SK-N-SH (cell line): ENCODE measurements at regions not wholly inside any gene's neighbourhood (a gene's known extent, or its start where the extent isn't known, plus 50 kb on each side); places are given as distances from the start of the nearest gene placed in this dataset.

ENCODE experiments used
- CTCF ChIA-PET: fragments of 300-600, 350-600 bp; formaldehyde crosslinking; extraction: SDS; loops from one replicate; lab custom pipeline; 2021; lab: Yijun Ruan, JAX
- POLR2A ChIA-PET: fragments of 350-600 bp; sonication (Branson Sonifier 250); formaldehyde crosslinking; extraction: SDS; loops from one replicate; lab custom pipeline; 2020; ENCODE audit warnings: antibody characterized with exemption, inconsistent platforms; lab: Yijun Ruan, JAX
- DNase-seq: peaks from one replicate; pipeline ENCODE4 v3.0.0; 2012
- H2AFZ ChIP-seq: fragments of 200-600 bp; sonication (generic); 2 replicates; pipeline ENCODE4 v1.8.1; 2016; ENCODE audit warnings: antibody characterized with exemption, mild to moderate bottlenecking, low read depth
- H3F3A ChIP-seq: fragments of 200-600 bp; sonication (generic); replicated peaks from 2 replicates; pipeline ENCODE3; 2016; ENCODE audit warnings: antibody characterized with exemption, mild to moderate bottlenecking; ENCODE audit not compliant: insufficient read depth
- H3K27ac ChIP-seq, 2 experiments: fragments of 200-500 bp in 1 of 2; fragments of 200-600 bp in 1 of 2; sonication (Bioruptor generic) in 1 of 2; sonication (generic), shearing (Covaris generic) in 1 of 2; 2 replicates each; pipeline versions ENCODE4 v1.5.1 to v1.6.1; 2014 to 2016; ENCODE audit warnings: low read depth in 2 of 2, inconsistent platforms in 1 of 2, low read length in 1 of 2, mild to moderate bottlenecking in 1 of 2, mixed read lengths in 1 of 2
- H3K27me3 ChIP-seq: fragments of 200-600 bp; sonication (generic), shearing (Covaris generic); 2 replicates; pipeline ENCODE4 v1.6.1; 2016; ENCODE audit warnings: mixed run types; ENCODE audit not compliant: insufficient read depth
- H3K36me3 ChIP-seq, 2 experiments: fragments of 200-500 bp in 1 of 2; fragments of 200-600 bp in 1 of 2; sonication (Bioruptor generic) in 1 of 2; sonication (generic) in 1 of 2; replicated peaks in 1 of 2; 2 replicates each; pipeline versions ENCODE3 to v1.5.1; 2014 to 2016; ENCODE audit warnings: low read length in 1 of 2, mild to moderate bottlenecking in 1 of 2; ENCODE audit not compliant: insufficient read depth in 2 of 2, control insufficient read depth in 1 of 2
- H3K4me1 ChIP-seq, 2 experiments: fragments of 200-500 bp in 1 of 2; fragments of 200-600 bp in 1 of 2; sonication (Bioruptor generic) in 1 of 2; sonication (generic), shearing (Covaris generic) in 1 of 2; 2 replicates each; pipeline versions ENCODE4 v1.5.1 to v1.6.1; 2014 to 2016; ENCODE audit warnings: low read depth in 1 of 2, low read length in 1 of 2, mixed run types in 1 of 2; ENCODE audit not compliant: insufficient read depth in 2 of 2, control insufficient read depth in 1 of 2
- H3K4me2 ChIP-seq: fragments of 200-600 bp; sonication (generic), shearing (Covaris generic); 2 replicates; pipeline ENCODE4 v1.6.1; 2017; ENCODE audit warnings: mixed run types
- H3K4me3 ChIP-seq, 2 experiments: fragments of 200-500 bp in 1 of 2; fragments of 200-600 bp in 1 of 2; sonication (Bioruptor generic) in 1 of 2; sonication (generic), shearing (Covaris generic) in 1 of 2; 2 replicates each; pipeline versions ENCODE4 v1.5.1 to v1.8.1; 2014 to 2016; ENCODE audit warnings: low read depth in 2 of 2, inconsistent platforms in 1 of 2, low read length in 1 of 2, mild to moderate bottlenecking in 1 of 2, mixed read lengths in 1 of 2, moderate library complexity in 1 of 2
- H3K79me2 ChIP-seq: fragments of 200-600 bp; sonication (generic); 2 replicates; pipeline ENCODE4 v1.8.1; 2017; ENCODE audit warnings: mild to moderate bottlenecking; ENCODE audit not compliant: insufficient read depth
- H3K9ac ChIP-seq: fragments of 200-600 bp; sonication (generic); 2 replicates; pipeline ENCODE4 v1.6.1; 2017; ENCODE audit warnings: mixed run types
- H3K9me2 ChIP-seq: fragments of 200-600 bp; sonication (generic); 2 replicates; pipeline ENCODE4 v1.6.1; 2017; ENCODE audit warnings: mixed run types
- H3K9me3 ChIP-seq: fragments of 200-600 bp; sonication (generic); 2 replicates; pipeline ENCODE4 v1.6.1; 2017; ENCODE audit warnings: mixed run types, mild to moderate bottlenecking, moderate library complexity
- H4K20me1 ChIP-seq: fragments of 200-600 bp; sonication (generic); 2 replicates; pipeline ENCODE4 v1.6.1; 2017; ENCODE audit warnings: mild to moderate bottlenecking, mixed run types; ENCODE audit not compliant: insufficient read depth
- EP300 ChIP-seq, 2 experiments: IDR thresholded peaks; 2 replicates each; pipeline versions ENCODE4 v1.4.0 to v1.6.1; 2012; ENCODE audit warnings: borderline replicate concordance in 1 of 2, low read depth in 1 of 2, low read length in 1 of 2
- EZH2phosphoT487 ChIP-seq: fragments of 200-600 bp; sonication (generic); IDR thresholded peaks from 2 replicates; pipeline ENCODE4 v1.6.1; 2017; ENCODE audit warnings: low read depth, mixed run types, mild to moderate bottlenecking, antibody characterized with exemption, moderate library complexity, borderline replicate concordance
- FOXM1 ChIP-seq: IDR thresholded peaks from 2 replicates; pipeline ENCODE4 v1.4.0; 2012; ENCODE audit warnings: low read depth, mild to moderate bottlenecking
- GABPA ChIP-seq: IDR thresholded peaks from 2 replicates; pipeline ENCODE4 v1.4.0; 2012; ENCODE audit warnings: low read depth, mild to moderate bottlenecking
- GATA2 ChIP-seq: sonication (generic); formaldehyde crosslinking; IDR thresholded peaks from 2 replicates; pipeline ENCODE4 v1.5.0; 2020; ENCODE audit warnings: mild to moderate bottlenecking, missing genetic modification reagents
- JUND ChIP-seq: IDR thresholded peaks from 2 replicates; pipeline ENCODE4 v1.4.0; 2012
- NRF1 ChIP-seq: IDR thresholded peaks from 2 replicates; pipeline ENCODE4 v1.6.1; 2012; ENCODE audit warnings: low read depth, mild to moderate bottlenecking, low read length
- SIN3A ChIP-seq: IDR thresholded peaks from 2 replicates; pipeline ENCODE4 v1.6.1; 2012; ENCODE audit warnings: low read depth, mild to moderate bottlenecking, low read length, moderate library complexity, borderline replicate concordance
- TCF12 ChIP-seq: IDR thresholded peaks from 2 replicates; pipeline ENCODE4 v1.4.0; 2012
- YY1 ChIP-seq: IDR thresholded peaks from 2 replicates; pipeline ENCODE4 v1.4.0; 2012; ENCODE audit warnings: low read depth, mild to moderate bottlenecking
- WGBS: methylation state at CpG from one replicate; pipeline ENCODE4 v1.1.6; 2017; ENCODE audit warnings: low lambda C conversion rate; 5-methylcytosine and 5-hydroxymethylcytosine counted together
- TF ChIP-seq, protein P1 (sequence below): IDR thresholded peaks from 2 replicates; pipeline ENCODE4 v1.6.1; 2012; ENCODE audit warnings: mild to moderate bottlenecking, low read depth, low read length, moderate library complexity
- TF ChIP-seq, protein P2 (sequence below): IDR thresholded peaks from 2 replicates; pipeline ENCODE4 v1.4.0; 2012; ENCODE audit warnings: low read depth, borderline replicate concordance
- TF ChIP-seq, protein P3 (sequence below): fragments of 200-600 bp; sonication (generic); IDR thresholded peaks from 2 replicates; pipeline ENCODE4 v1.6.1; 2017; ENCODE audit warnings: antibody characterized with exemption, mild to moderate bottlenecking, moderate library complexity
- TF ChIP-seq, protein P4 (sequence below): IDR thresholded peaks from 2 replicates; pipeline ENCODE4 v1.4.0; 2012; ENCODE audit warnings: low read depth
- TF ChIP-seq, protein P5 (sequence below): fragments of 150-350 bp; IDR thresholded peaks from 2 replicates; pipeline ENCODE4 v1.6.1; 2017; ENCODE audit warnings: antibody characterized with exemption, low read length, low read depth, borderline replicate concordance

DNA sequence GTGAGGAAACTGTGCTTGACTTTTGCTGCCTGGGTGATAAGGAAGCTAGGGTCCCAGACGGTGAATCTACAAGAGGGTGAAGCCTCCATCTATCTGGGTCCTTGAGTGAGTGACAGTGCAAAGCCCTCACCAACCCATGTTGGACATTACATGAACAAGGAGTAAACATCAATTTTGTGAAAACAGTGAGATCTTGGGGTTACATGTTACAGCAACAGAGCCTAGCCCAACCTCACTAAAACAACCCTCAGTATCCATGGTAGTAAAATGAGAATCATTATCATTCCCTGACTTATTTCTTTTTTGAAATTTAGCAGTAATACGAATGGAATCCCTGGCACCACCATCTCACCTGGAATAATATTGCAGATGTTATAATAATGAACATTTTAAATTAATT lies 103.4 kb downstream of the TSN start:
- POLR2A ChIA-PET, result no interaction called here
- Histone ChIP-seq H2AFZ (no peak overlapping the region), H3K36me3 (no peaks in the 10 kb centered on the region), H3K4me2 (no peak overlapping the region), H4K20me1 (no peaks in the 10 kb centered on the region), H3K4me3 (no peak overlapping the region), H3K27me3 (no peaks in the 10 kb centered on the region), H3K9ac (no peak overlapping the region), H3K79me2 (no peaks in the 10 kb centered on the region), H3K9me2 (no peaks in the 10 kb centered on the region), H3K9me3 (no peaks in the 10 kb centered on the region), H3F3A (no peaks in the 10 kb centered on the region), H3K27ac (no peak overlapping the region), H3K4me1 (peaks cover 0 to 8% of the 10 kb centered on the region in 2 experiments; a peak in 2 of 4 replicates)
- TF ChIP-seq YY1 (no peak), NRF1 (no peak), GABPA (no peak), GATA2 (CRISPR knock-in tag) (no peak), FOXM1 (no peak)
- TF ChIP-seq, protein P1, sequence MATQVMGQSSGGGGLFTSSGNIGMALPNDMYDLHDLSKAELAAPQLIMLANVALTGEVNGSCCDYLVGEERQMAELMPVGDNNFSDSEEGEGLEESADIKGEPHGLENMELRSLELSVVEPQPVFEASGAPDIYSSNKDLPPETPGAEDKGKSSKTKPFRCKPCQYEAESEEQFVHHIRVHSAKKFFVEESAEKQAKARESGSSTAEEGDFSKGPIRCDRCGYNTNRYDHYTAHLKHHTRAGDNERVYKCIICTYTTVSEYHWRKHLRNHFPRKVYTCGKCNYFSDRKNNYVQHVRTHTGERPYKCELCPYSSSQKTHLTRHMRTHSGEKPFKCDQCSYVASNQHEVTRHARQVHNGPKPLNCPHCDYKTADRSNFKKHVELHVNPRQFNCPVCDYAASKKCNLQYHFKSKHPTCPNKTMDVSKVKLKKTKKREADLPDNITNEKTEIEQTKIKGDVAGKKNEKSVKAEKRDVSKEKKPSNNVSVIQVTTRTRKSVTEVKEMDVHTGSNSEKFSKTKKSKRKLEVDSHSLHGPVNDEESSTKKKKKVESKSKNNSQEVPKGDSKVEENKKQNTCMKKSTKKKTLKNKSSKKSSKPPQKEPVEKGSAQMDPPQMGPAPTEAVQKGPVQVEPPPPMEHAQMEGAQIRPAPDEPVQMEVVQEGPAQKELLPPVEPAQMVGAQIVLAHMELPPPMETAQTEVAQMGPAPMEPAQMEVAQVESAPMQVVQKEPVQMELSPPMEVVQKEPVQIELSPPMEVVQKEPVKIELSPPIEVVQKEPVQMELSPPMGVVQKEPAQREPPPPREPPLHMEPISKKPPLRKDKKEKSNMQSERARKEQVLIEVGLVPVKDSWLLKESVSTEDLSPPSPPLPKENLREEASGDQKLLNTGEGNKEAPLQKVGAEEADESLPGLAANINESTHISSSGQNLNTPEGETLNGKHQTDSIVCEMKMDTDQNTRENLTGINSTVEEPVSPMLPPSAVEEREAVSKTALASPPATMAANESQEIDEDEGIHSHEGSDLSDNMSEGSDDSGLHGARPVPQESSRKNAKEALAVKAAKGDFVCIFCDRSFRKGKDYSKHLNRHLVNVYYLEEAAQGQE, result no peak
- DNase-seq, result no peak
- CTCF ChIA-PET, result no interaction called here
- 8% methylated on average over 2 of the region's 2 CpGs for WGBS

DNA sequence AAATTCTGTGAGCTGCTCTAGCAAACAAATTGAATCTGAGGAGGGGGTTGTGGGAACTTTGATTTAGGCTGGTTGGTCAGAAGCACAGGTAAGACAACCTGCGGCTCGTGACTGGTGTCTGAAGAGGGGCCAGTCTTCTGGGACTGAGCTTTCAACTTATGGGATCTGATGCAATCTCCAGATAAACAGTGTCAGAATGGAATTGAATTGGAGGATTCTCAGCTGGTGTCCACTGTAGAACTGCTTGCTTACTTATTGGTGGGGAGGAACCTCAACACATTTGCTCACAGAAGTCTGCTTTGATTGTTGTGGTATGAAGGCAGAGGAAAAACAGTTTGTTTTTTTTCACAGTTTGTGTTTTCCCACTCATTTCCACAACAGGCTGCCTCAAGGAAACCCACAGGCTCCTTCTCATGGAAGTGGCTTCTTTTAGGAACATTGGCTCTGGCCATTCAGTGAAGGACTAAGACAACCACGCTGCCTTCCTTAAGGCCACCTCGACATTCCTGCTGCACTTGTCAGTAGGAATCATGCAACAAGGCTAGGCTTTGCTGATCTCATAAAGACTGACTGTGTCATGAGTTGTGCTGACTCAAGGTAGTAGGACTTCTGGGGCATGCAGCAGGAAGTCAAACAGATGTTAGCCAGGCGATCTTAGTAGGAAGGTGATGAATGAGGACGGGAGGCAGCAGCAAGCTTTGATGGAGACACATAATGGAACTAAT lies 104.7 kb downstream of the TSN start:
- H3K9me2 ChIP-seq, result no peaks in the 10 kb centered on the region
- TF ChIP-seq EP300 (IDR thresholded peaks at IDR 0.05; ENCODE audit: borderline replicate concordance in 1 of 2, low read depth in 1 of 2, low read length in 1 of 2), result no peak
- TF ChIP-seq, protein P2, sequence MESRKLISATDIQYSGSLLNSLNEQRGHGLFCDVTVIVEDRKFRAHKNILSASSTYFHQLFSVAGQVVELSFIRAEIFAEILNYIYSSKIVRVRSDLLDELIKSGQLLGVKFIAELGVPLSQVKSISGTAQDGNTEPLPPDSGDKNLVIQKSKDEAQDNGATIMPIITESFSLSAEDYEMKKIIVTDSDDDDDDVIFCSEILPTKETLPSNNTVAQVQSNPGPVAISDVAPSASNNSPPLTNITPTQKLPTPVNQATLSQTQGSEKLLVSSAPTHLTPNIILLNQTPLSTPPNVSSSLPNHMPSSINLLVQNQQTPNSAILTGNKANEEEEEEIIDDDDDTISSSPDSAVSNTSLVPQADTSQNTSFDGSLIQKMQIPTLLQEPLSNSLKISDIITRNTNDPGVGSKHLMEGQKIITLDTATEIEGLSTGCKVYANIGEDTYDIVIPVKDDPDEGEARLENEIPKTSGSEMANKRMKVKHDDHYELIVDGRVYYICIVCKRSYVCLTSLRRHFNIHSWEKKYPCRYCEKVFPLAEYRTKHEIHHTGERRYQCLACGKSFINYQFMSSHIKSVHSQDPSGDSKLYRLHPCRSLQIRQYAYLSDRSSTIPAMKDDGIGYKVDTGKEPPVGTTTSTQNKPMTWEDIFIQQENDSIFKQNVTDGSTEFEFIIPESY, result no peak
- no peak for TF ChIP-seq JUND
- TF ChIP-seq, protein P3, sequence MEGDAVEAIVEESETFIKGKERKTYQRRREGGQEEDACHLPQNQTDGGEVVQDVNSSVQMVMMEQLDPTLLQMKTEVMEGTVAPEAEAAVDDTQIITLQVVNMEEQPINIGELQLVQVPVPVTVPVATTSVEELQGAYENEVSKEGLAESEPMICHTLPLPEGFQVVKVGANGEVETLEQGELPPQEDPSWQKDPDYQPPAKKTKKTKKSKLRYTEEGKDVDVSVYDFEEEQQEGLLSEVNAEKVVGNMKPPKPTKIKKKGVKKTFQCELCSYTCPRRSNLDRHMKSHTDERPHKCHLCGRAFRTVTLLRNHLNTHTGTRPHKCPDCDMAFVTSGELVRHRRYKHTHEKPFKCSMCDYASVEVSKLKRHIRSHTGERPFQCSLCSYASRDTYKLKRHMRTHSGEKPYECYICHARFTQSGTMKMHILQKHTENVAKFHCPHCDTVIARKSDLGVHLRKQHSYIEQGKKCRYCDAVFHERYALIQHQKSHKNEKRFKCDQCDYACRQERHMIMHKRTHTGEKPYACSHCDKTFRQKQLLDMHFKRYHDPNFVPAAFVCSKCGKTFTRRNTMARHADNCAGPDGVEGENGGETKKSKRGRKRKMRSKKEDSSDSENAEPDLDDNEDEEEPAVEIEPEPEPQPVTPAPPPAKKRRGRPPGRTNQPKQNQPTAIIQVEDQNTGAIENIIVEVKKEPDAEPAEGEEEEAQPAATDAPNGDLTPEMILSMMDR, result no peak
- TF ChIP-seq SIN3A, result no peak
- TF ChIP-seq TCF12, result no peak
- TF ChIP-seq, protein P4, sequence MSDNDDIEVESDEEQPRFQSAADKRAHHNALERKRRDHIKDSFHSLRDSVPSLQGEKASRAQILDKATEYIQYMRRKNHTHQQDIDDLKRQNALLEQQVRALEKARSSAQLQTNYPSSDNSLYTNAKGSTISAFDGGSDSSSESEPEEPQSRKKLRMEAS, result no peak
- TF ChIP-seq, protein P5, sequence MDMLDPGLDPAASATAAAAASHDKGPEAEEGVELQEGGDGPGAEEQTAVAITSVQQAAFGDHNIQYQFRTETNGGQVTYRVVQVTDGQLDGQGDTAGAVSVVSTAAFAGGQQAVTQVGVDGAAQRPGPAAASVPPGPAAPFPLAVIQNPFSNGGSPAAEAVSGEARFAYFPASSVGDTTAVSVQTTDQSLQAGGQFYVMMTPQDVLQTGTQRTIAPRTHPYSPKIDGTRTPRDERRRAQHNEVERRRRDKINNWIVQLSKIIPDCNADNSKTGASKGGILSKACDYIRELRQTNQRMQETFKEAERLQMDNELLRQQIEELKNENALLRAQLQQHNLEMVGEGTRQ, result no peak
- no peak for TF ChIP-seq EZH2phosphoT487
- H2AFZ ChIP-seq, result no peak overlapping the region
- peaks cover 0 to 8% of the 10 kb centered on the region in 2 experiments; a peak in 2 of 4 replicates for H3K4me1 ChIP-seq
- no peaks in the 10 kb centered on the region for H3K9me3 ChIP-seq
- DNase-seq, result no peak
- H3K4me3 ChIP-seq, result no peak overlapping the region
- no peak overlapping the region for H3K9ac ChIP-seq
- no peaks in the 10 kb centered on the region for H3K79me2 ChIP-seq
- no peaks in the 10 kb centered on the region for H3K27me3 ChIP-seq
- H3F3A ChIP-seq, result no peaks in the 10 kb centered on the region
- H3K36me3 ChIP-seq, result no peaks in the 10 kb centered on the region
- ChIA-PET CTCF (no interaction called here), POLR2A (no interaction called here)
- H3K27ac ChIP-seq, result no peak overlapping the region
- H4K20me1 ChIP-seq, result no peaks in the 10 kb centered on the region
- 27% methylated on average over 6 of the region's 6 CpGs for WGBS
- no peak overlapping the region for H3K4me2 ChIP-seq
